ENCODE measurements at regions not wholly inside any gene's neighbourhood (a gene's known extent, or its start where the extent isn't known, plus 50 kb on each side); places are given as distances from the start of the nearest gene placed in this dataset.

GRCh38 chr12:87381742-87382141 lies 647.5 kb downstream of the C12orf50 start:
- no peak for TF ChIP-seq POLR2A (IDR thresholded peaks at IDR 0.05)
- TF ChIP-seq CTCF (IDR thresholded peaks at IDR 0.05) = no peak
- no peak for TF ChIP-seq EP300 (IDR thresholded peaks at IDR 0.05; ENCODE audit: low read depth)

Measured in transverse colon (tissue), 3 donors.